Activated B cell treated with CpG ODN at 0.5 μM for 24 hours (primary cell): ENCODE measurements at regions not wholly inside any gene's neighbourhood (a gene's known extent, or its start where the extent isn't known, plus 50 kb on each side); places are given as distances from the start of the nearest gene placed in this dataset.

Source experiments
- ATAC-seq: fragments of 200-7000 bp; cut with Tn5 transposase; one replicate; pipeline ENCODE4 v1.10.0; 2021; ENCODE audit warnings: low read depth, mild to moderate bottlenecking, moderate library complexity
- CTCF ChIA-PET: fragments of 350-600 bp; sonication (Branson Sonifier 250); formaldehyde crosslinking; loops from one replicate; lab custom pipeline; 2021; ENCODE audit warnings: antibody characterized with exemption; lab: Charles Lee
- POLR2A ChIA-PET: fragments of 350-600 bp; sonication (Branson Sonifier 250); formaldehyde crosslinking; loops from one replicate; lab custom pipeline; 2021; ENCODE audit warnings: antibody characterized with exemption; lab: Charles Lee
- DNase-seq: peaks from one replicate; pipeline ENCODE4 v3.0.0; 2022
- H3K27ac Mint-ChIP-seq: one replicate; pipeline ENCODE4 v1.8.0; 2020; ENCODE audit warnings: mixed read lengths
- H3K27me3 Mint-ChIP-seq: one replicate; pipeline ENCODE4 v1.8.0; 2021; ENCODE audit warnings: mixed read lengths
- H3K36me3 Mint-ChIP-seq: one replicate; pipeline ENCODE4 v1.8.0; 2021; ENCODE audit warnings: low read depth, mixed read lengths
- H3K4me1 Mint-ChIP-seq: one replicate; pipeline ENCODE4 v1.8.0; 2021; ENCODE audit warnings: mixed read lengths
- H3K4me3 Mint-ChIP-seq: one replicate; pipeline ENCODE4 v1.8.0; 2020; ENCODE audit warnings: mild to moderate bottlenecking, mixed read lengths
- H3K9me3 Mint-ChIP-seq: one replicate; pipeline ENCODE4 v1.8.0; 2020; ENCODE audit warnings: mixed read lengths
- CTCF ChIP-seq: fragments of 200-600 bp; IDR thresholded peaks from one replicate; pipeline ENCODE4 v1.8.0; 2022; ENCODE audit warnings: antibody characterized with exemption, mild to moderate bottlenecking
- intact Hi-C: fragments of 100-400 bp; cut with micrococcal nuclease; formaldehyde crosslinking; loops from one replicate; pipeline ENCODE4 v1.15.1; 2024

- no peak for TF ChIP-seq CTCF
- H3K27me3 Mint-ChIP-seq: peaks cover 11% of the 10 kb centered on the region
- ATAC-seq (no peak), DNase-seq (no peak)
- no peak overlapping the region for H3K4me3 Mint-ChIP-seq
- CTCF ChIA-PET: no interaction called here
- POLR2A ChIA-PET: no interaction called here
- no peaks in the 10 kb centered on the region for H3K36me3 Mint-ChIP-seq
- intact Hi-C loops: no loop called here
- H3K4me1 Mint-ChIP-seq: no peaks in the 10 kb centered on the region
- H3K9me3 Mint-ChIP-seq: no peaks in the 10 kb centered on the region
- H3K27ac Mint-ChIP-seq: no peak overlapping the region
Measured at GRCh38 chr3:124234852-124235252, 242.9 kb upstream of the ROPN1 start.

GRCh38 chr3:124235446-124235845, 243.5 kb upstream of the ROPN1 start:
- ChIA-PET CTCF (no interaction called here), POLR2A (no interaction called here)
- peaks cover 10% of the 10 kb centered on the region for H3K27me3 Mint-ChIP-seq
- no peaks in the 10 kb centered on the region for H3K4me1 Mint-ChIP-seq
- H3K36me3 Mint-ChIP-seq: no peaks in the 10 kb centered on the region
- no peaks in the 10 kb centered on the region for H3K9me3 Mint-ChIP-seq
- no peak overlapping the region for H3K4me3 Mint-ChIP-seq
- DNase-seq (no peak), ATAC-seq (no peak)
- H3K27ac Mint-ChIP-seq: no peak overlapping the region
- TF ChIP-seq CTCF: no peak
- intact Hi-C loops: no loop called here

DNA sequence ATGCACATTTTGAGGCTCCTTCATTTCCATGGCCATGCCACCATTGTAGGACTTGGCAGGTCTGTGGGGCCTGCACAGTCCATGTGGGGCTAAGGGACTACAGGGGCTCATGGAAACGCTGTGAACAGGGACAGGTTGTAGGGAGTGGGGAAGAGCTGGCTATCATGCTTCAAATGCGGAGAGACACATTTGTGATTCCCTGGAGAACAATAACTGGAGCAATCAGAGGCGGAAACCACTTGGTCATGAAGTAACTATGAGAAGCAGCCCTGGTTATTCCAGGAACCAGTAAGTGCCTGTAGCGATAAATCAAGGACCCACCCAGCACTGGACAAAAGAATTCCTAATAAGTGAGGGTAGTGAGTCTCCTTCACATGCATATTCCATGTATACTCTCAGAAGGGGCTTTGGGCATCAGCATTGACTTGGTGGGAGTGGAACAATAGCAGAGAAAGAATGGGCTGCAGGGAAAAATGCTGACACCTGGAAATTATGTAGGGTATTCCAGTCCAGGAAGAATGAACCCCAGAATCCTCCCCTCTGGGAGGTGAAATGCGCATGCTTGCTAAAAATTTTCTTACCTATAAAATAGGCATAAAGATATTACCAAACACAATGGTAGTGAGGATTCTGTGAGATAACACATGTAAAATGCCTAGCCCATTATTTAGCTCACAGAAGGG, 251.4 kb upstream of the ROPN1 start:
- DNase-seq: no peak
- H3K9me3 Mint-ChIP-seq: no peaks in the 10 kb centered on the region
- ChIA-PET POLR2A (no interaction called here), CTCF (no interaction called here)
- no peaks in the 10 kb centered on the region for H3K36me3 Mint-ChIP-seq
- H3K27me3 Mint-ChIP-seq: peaks cover 10% of the 10 kb centered on the region
- no peak overlapping the region for H3K27ac Mint-ChIP-seq
- intact Hi-C loops: loop anchor here (10.0 kb wide), 1 partner anchor 59 kb away; no protein-coding TSS in a partner anchor
- no peak overlapping the region for H3K4me3 Mint-ChIP-seq
- TF ChIP-seq CTCF: no peak
- ATAC-seq: no peak
- H3K4me1 Mint-ChIP-seq: no peaks in the 10 kb centered on the region

DNA sequence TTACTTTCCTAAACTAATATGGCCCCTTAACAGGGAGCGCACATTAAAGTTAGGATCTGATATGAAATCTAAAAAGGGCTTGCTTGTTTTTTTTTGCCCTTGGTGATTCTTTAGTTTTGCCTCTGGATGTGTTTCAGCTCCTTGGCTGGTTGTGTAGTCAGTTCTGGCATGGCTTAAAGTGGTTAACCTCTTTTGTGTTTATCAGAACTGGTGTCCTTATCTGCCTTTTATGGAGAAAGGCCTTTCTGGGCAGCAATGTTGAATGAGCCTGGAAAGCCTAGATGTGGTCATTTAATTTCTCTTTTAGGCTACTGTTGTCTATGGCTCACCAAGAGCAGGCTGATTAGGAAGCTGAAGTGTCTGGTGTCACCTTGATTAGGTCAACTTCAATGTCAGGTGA, 254.5 kb upstream of the ROPN1 start:
- ChIA-PET POLR2A (no interaction called here), CTCF (no interaction called here)
- H3K27ac Mint-ChIP-seq: no peak overlapping the region
- intact Hi-C loops: loop anchor here (10.0 kb wide), 1 partner anchor 62 kb away; no protein-coding TSS in a partner anchor
- TF ChIP-seq CTCF: no peak
- no peaks in the 10 kb centered on the region for H3K36me3 Mint-ChIP-seq
- H3K9me3 Mint-ChIP-seq: no peaks in the 10 kb centered on the region
- peaks cover 23% of the 10 kb centered on the region for H3K27me3 Mint-ChIP-seq
- no peak overlapping the region for H3K4me3 Mint-ChIP-seq
- no peaks in the 10 kb centered on the region for H3K4me1 Mint-ChIP-seq
- no peak for DNase-seq
- no peak for ATAC-seq

DNA sequence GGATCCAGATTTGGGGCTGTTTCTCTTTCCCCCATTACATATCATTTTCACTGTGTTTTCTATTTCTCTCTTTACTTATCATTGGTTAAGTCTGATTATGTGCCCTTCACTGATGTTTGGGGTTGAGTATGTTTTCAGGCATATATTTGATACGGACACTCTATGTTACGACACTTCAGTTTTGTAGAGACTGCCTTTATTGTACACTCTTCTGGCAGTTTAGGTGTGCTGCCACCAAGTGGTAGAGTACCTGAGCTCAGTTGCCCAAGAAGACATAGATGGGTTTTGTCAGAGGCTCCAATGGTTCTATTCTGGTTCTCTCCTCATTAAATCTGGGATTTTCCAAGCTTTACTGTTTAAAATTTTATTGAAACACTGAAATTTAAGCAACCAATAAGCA, 255.0 kb upstream of the ROPN1 start:
- no peak for DNase-seq
- H3K4me1 Mint-ChIP-seq: no peaks in the 10 kb centered on the region
- ChIA-PET POLR2A (no interaction called here), CTCF (no interaction called here)
- intact Hi-C loops: loop anchor here (10.0 kb wide), 1 partner anchor 62 kb away; no protein-coding TSS in a partner anchor
- no peak for ATAC-seq
- H3K27ac Mint-ChIP-seq: no peak overlapping the region
- no peak for TF ChIP-seq CTCF
- peaks cover 21% of the 10 kb centered on the region for H3K27me3 Mint-ChIP-seq
- no peaks in the 10 kb centered on the region for H3K9me3 Mint-ChIP-seq
- no peaks in the 10 kb centered on the region for H3K36me3 Mint-ChIP-seq
- H3K4me3 Mint-ChIP-seq: no peak overlapping the region
